ENCODE measurements at regions not wholly inside any gene's neighbourhood (a gene's known extent, or its start where the extent isn't known, plus 50 kb on each side); places are given as distances from the start of the nearest gene placed in this dataset.

DNA sequence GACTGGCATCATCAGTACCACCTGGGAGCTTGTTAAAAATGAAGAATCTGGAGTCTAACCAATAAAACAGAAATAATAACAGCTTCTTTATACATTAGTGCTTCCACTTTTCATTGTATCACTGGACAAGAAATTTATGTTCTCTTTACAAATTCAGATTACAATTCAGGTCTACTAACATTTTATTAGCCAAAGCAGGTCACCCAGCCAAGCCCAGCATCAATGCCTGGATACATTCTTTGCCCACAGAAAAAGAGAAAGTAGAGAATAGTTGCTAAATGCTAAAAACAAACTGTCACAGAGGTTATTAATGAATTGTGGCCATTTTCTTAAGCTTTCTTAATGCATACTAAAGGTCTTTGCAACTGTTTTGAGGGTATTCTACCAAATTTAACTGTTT, 458.3 kb downstream of the BTBD3 start:
- H3K79me2 ChIP-seq (ENCODE audit: low read length): no peaks in the 10 kb centered on the region
- no peak overlapping the region for H2AFZ ChIP-seq (ENCODE audit: low read length)
- BruUV-seq (replicated peaks): no TSS peak
- DNase-seq: no peak
- H3K9ac ChIP-seq (ENCODE audit: low read length): no peak overlapping the region
- intact Hi-C loops (cut with micrococcal nuclease): no loop called here
- no peaks in the 10 kb centered on the region for H3K9me3 ChIP-seq (ENCODE audit: low read length)
- H3F3A ChIP-seq (ENCODE audit: low read length, unreplicated experiment): no peaks in the 10 kb centered on the region
- H3K4me3 ChIP-seq (ENCODE audit: low read length): no peak overlapping the region
- no peak overlapping the region for H3K27ac ChIP-seq (ENCODE audit: low read length)
- no peaks in the 10 kb centered on the region for H3K27me3 ChIP-seq (ENCODE audit: low read length)
- TF ChIP-seq EZH2 (IDR thresholded peaks at IDR 0.05; ENCODE audit: low read length, unreplicated experiment) (no peak), EZH2phosphoT487 (IDR thresholded peaks at IDR 0.05; ENCODE audit: borderline replicate concordance, low read length) (no peak)
- TF ChIP-seq, protein P1, sequence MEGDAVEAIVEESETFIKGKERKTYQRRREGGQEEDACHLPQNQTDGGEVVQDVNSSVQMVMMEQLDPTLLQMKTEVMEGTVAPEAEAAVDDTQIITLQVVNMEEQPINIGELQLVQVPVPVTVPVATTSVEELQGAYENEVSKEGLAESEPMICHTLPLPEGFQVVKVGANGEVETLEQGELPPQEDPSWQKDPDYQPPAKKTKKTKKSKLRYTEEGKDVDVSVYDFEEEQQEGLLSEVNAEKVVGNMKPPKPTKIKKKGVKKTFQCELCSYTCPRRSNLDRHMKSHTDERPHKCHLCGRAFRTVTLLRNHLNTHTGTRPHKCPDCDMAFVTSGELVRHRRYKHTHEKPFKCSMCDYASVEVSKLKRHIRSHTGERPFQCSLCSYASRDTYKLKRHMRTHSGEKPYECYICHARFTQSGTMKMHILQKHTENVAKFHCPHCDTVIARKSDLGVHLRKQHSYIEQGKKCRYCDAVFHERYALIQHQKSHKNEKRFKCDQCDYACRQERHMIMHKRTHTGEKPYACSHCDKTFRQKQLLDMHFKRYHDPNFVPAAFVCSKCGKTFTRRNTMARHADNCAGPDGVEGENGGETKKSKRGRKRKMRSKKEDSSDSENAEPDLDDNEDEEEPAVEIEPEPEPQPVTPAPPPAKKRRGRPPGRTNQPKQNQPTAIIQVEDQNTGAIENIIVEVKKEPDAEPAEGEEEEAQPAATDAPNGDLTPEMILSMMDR (conservative IDR thresholded peaks at IDR 0.05; ENCODE audit: low read depth, low read length): no peak
- ChIA-PET POLR2A (ENCODE audit: unreplicated experiment) (no interaction called here), CTCF (no interaction called here)
- H3K4me2 ChIP-seq (ENCODE audit: low read length): no peak overlapping the region
- H3K9me2 ChIP-seq (replicated peaks; ENCODE audit: low read length): no peaks in the 10 kb centered on the region
- no peaks in the 10 kb centered on the region for H4K20me1 ChIP-seq (ENCODE audit: low read length)
- ATAC-seq: no peak
- peaks cover 22% of the 10 kb centered on the region for H3K4me1 ChIP-seq (ENCODE audit: insufficient read depth, low read length)
- H3K36me3 ChIP-seq (ENCODE audit: low read depth, low read length): no peaks in the 10 kb centered on the region

DNA sequence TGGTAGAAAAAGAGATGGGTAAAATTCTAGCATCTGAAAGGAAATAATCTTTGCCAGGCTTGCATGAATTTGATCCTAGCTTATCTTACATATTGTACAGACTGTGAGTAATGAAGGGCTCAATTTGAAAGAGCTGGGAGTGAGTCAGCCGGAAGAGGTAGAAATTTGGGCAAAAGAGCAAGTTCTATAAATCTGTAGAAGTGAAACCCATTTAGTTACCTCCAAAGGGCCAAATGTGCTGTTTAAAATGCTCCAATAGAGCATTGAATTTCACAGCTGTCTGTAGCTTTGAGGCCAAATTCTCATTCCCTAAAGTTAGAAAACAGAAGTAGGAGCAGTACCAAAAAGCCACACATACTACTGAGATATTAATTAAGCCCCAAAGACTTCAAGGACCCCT, 466.1 kb downstream of the BTBD3 start:
- POLR2A ChIA-PET (ENCODE audit: unreplicated experiment): interaction anchor here (0.7 kb wide), 1 partner anchor 32 kb away, joined by 4 read pairs; no protein-coding TSS in a partner anchor
- TF ChIP-seq, protein P1 (conservative IDR thresholded peaks at IDR 0.05; ENCODE audit: low read depth, low read length): no peak
- TF ChIP-seq EZH2phosphoT487 (IDR thresholded peaks at IDR 0.05; ENCODE audit: borderline replicate concordance, low read length): no peak
- TF ChIP-seq EZH2 (IDR thresholded peaks at IDR 0.05; ENCODE audit: low read length, unreplicated experiment): no peak
- Histone ChIP-seq H3K79me2 (ENCODE audit: low read length) (no peaks in the 10 kb centered on the region), H4K20me1 (ENCODE audit: low read length) (no peaks in the 10 kb centered on the region), H3K9ac (ENCODE audit: low read length) (no peak overlapping the region), H3K4me3 (ENCODE audit: low read length) (peak overlapping the region; percentile 10; the same call in 1 of the 2 replicates), H3K27ac (ENCODE audit: low read length) (peak overlapping the region; percentile 72), H3K4me2 (ENCODE audit: low read length) (peak overlapping the region; percentile 62), H3K4me1 (ENCODE audit: insufficient read depth, low read length) (peaks cover 21% of the 10 kb centered on the region), H2AFZ (ENCODE audit: low read length) (no peak overlapping the region), H3K9me3 (ENCODE audit: low read length) (no peaks in the 10 kb centered on the region), H3K27me3 (ENCODE audit: low read length) (peaks cover 5% of the 10 kb centered on the region), H3K9me2 (replicated peaks; ENCODE audit: low read length) (no peaks in the 10 kb centered on the region), H3K36me3 (ENCODE audit: low read depth, low read length) (no peaks in the 10 kb centered on the region), H3F3A (ENCODE audit: low read length, unreplicated experiment) (no peaks in the 10 kb centered on the region)
- peak; percentile 87 for DNase-seq
- BruUV-seq (replicated peaks): no TSS peak
- peak; percentile 48 for ATAC-seq
- CTCF ChIA-PET: no interaction called here
- intact Hi-C loops (cut with micrococcal nuclease): no loop called here

DNA sequence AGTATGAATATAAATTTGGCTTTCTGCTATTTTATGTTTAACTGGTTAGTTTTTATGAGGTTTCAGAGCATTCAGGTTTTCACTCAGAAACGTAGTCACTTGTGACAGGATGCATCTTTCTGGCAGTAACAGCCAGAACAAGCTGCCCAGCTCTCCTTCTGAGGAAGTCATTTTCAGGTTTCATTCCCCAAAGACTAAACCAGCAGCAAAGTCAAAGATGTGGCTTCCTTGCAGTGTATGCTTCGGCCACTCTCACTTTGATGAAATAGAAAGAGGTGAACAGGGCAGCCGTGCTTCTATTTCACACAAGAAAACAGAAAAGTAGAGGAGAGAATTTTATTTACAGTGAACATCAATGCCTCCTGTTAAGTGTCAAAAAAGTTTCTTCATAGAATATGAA, 469.1 kb downstream of the BTBD3 start:
- peaks cover 19% of the 10 kb centered on the region for H3K4me1 ChIP-seq (ENCODE audit: insufficient read depth, low read length)
- no peaks in the 10 kb centered on the region for H3F3A ChIP-seq (ENCODE audit: low read length, unreplicated experiment)
- POLR2A ChIA-PET (ENCODE audit: unreplicated experiment): no interaction called here
- H3K27ac ChIP-seq (ENCODE audit: low read length): no peak overlapping the region
- H3K36me3 ChIP-seq (ENCODE audit: low read depth, low read length): no peaks in the 10 kb centered on the region
- no peaks in the 10 kb centered on the region for H3K79me2 ChIP-seq (ENCODE audit: low read length)
- CTCF ChIA-PET: no interaction called here
- ATAC-seq (no peak), DNase-seq (no peak)
- intact Hi-C loops (cut with micrococcal nuclease): no loop called here
- H3K9me2 ChIP-seq (replicated peaks; ENCODE audit: low read length): no peaks in the 10 kb centered on the region
- no peaks in the 10 kb centered on the region for H4K20me1 ChIP-seq (ENCODE audit: low read length)
- peak overlapping the region; percentile 37; the same call in 1 of the 2 replicates for H2AFZ ChIP-seq (ENCODE audit: low read length)
- TF ChIP-seq EZH2 (IDR thresholded peaks at IDR 0.05; ENCODE audit: low read length, unreplicated experiment) (no peak), EZH2phosphoT487 (IDR thresholded peaks at IDR 0.05; ENCODE audit: borderline replicate concordance, low read length) (no peak)
- TF ChIP-seq, protein P1 (conservative IDR thresholded peaks at IDR 0.05; ENCODE audit: low read depth, low read length): no peak
- no peaks in the 10 kb centered on the region for H3K9me3 ChIP-seq (ENCODE audit: low read length)
- BruUV-seq (replicated peaks): no TSS peak
- no peak overlapping the region for H3K4me3 ChIP-seq (ENCODE audit: low read length)
- no peak overlapping the region for H3K9ac ChIP-seq (ENCODE audit: low read length)
- H3K27me3 ChIP-seq (ENCODE audit: low read length): peaks cover 9% of the 10 kb centered on the region
- H3K4me2 ChIP-seq (ENCODE audit: low read length): no peak overlapping the region

Measured in PC-3 (cell line).